HG03342 (cell line): ENCODE measurements at regions not wholly inside any gene's neighbourhood (a gene's known extent, or its start where the extent isn't known, plus 50 kb on each side); places are given as distances from the start of the nearest gene placed in this dataset.

Experiments
- ATAC-seq: cut with Tn5 transposase; IDR thresholded peaks from one replicate; pipeline ENCODE4 v1.9.1; 2021; ENCODE audit warnings: mild to moderate bottlenecking, moderate library complexity; ENCODE audit not compliant: unreplicated experiment

DNA sequence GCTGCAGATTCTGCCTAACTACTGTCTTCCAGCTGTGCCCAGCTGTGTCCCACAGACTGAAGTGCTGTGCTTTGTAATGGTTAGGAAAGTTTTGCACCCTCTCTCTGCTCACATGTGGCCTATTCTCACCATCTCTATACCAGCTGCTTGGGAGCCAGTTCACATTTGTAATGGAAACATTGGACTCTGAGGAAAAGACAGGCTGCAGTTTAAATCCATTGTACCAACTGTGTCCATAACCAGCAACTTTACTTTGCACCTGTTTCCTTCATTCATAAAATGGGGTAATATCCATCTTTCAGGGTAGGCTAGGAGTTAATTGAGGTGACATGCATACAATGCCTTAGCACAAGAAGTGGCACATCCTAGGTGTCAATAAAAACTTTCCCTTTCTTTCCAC, 344.0 kb downstream of the TNS1 start:
- no peak for ATAC-seq

DNA sequence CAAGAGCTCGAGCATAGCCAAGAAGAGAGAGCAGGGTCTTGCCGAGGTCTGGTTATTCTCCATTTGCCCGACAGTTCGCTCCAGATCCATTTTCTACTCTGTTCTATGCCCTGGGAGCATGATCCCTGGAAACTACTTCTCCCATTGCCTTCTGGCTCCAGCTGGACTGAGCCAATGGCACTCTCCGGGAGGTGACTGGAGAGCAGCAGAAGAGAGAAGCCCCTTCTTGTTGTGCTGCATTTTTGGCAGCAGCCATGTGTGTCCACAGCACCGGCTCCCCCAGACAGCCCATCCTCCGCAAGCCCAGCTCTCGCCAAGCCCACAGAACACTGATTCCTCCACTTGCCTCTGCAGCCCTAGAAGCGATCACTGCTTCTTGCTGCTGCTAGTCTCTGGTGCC, 345.5 kb downstream of the TNS1 start:
- no peak for ATAC-seq

DNA sequence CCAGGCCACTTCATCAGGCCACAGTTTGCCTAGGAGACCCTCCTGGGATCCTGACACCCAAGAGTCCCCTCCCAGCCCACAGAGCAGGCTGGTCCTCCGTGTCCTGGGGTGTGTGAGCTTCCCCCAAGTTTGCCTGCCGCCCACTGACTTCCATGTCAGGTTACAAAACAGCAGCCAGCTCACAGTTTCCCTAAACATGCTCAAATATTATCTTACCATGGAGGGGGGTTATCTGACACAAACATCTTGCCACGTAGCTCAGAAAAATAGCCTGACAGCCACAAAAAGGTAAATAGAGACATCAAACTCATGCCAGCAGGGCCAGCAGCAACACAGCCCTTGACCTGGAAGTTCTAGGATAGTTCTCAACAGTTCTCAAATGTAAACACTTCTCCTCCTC, 346.5 kb downstream of the TNS1 start:
- ATAC-seq: no peak

DNA sequence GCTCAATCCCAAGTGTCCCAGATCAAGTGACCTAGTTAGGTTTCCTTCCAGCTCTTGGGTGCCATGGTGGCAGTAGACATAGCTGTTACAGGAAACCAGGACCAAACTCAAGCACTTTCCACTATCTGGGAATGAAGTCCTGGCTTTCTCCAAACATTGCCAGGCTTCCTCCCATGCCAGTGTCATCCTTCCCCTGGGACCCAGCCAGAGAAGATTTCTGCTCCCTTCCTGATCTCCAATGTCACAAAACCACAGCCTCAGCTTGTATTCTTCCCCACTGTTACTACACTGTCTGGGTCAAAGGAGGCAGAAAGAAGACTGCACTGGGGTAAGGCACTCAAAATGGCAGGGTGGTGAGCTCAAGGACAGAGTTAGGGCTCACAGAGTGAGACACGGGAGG, 347.1 kb downstream of the TNS1 start:
- ATAC-seq: no peak

DNA sequence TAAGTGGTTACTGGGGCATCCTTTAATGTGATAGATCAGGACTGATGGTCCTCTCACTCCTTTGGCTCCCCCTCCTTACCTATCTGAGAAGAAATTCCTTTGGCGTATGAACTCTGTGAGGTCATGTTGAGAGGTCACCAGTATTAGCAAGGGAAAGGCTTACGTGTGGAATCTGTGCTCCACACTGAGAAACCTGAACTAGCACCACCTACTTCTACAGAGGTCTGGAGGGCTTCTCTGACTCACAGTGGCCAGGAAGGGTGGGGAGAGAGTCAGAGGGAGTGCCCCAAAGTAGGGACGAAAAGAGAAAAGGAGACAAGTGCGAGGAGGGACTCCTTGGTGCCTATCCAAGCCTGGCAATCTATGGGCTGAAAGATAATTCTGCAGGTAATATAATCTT, 348.6 kb downstream of the TNS1 start:
- no peak for ATAC-seq

DNA sequence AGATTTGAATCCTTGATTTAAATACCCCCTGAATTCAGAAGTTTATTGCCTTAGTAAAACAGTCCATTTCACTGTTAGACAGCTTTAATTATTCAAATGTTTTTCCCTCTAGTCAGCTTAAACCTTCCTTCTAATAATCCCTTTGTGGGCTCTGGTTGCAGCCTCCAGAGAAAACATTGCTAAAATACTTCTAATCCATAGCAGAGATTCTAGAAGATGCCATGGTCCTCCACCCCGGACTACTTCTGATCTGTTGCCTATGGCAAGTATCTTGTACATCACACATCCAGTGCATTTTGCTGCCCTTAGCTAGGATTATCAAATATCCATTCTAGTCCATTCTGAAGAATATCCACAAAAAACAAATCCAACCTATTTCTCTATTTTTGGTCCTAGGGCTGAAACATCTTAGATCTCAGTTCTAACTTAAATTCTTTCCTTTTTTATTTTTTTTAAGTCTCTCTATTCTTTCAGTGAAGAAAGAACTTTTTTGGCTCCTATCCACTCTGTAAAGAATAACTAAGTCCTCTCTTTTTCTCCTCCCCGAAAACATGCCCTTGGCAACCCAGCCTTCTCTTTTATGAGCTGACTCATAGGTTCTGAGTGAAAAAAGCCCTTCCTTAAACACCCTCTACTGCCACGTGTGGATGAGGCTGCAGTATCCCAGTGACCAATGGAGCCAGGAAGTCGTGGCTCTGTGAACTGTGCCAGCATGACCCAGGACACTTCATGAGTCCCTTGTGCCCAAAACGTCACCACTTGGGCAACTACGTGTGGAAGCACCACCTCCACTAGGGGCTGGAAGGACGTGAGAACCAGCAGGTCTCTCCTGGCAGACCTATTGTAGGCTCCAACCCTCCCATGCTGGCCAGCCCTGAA, 349.8 kb downstream of the TNS1 start:
- no peak for ATAC-seq

DNA sequence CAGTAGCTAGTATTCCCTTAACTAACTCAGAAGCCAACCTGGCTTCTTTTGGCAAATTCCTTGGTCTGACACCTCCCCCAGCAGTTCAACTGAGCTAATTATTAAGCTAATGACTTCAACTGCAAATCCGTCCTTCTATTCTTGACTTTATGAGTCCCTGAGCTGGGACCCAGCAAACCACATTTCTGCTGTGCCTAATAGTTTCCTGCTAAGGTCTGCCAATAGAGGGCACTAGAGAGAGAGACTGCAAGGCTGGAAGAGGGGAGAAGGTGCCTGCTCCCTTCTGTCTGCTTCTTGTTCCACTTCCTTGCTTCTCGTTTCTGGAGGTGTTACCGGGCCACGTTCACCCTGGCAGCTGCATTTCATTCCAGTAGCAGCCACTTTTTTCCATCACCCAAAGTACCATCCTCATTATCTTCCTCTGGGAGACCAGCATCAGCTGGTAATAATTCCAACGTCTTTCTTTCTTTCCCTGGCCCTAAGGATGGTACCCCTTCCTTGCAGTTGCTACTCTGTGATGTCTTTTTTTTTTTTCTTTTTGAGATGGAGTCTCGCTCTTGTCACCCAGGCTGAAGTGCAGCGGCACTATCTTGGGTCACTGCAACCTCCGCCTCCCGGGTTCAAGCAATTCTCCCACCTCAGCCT, 352.0 kb downstream of the TNS1 start:
- ATAC-seq: peak; percentile 77

DNA sequence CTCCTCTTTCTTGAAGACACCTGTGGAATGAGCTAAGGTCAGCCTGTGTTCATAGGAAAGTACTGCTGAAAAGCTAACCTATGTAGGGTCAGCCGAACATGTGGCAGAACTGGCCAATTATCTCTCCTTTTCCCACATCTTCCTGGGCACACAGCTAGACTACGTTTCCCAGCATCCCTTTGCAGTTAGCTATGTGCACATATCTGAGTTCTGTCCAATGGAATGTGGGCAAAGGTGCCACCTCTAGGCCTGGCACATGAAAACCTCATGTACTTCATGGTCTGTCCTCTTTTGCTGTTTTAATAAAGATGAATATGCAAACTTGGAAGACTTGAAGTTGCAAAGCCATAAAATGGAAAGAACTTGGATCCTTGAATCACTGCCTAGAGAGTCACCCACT, 352.6 kb downstream of the TNS1 start:
- ATAC-seq: no peak

DNA sequence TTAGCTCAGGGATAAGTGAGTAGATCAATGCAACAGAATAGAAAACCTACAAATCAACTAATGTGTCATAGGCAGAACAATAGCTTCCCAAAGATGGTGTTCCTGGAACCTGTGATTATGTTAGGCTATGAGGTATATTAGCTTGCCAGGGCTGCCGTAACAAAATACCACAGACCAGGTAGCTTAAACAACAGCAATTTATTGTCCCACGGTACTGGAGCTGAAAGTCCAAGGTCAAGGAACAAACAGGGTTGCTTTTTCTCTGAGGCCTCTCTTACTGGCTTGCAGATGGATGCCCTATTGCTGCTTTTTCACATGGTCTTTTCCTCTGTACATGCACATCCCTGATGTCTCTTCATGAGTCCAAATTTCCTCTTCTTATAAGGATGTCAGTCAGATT, 354.9 kb downstream of the TNS1 start:
- ATAC-seq: no peak

DNA sequence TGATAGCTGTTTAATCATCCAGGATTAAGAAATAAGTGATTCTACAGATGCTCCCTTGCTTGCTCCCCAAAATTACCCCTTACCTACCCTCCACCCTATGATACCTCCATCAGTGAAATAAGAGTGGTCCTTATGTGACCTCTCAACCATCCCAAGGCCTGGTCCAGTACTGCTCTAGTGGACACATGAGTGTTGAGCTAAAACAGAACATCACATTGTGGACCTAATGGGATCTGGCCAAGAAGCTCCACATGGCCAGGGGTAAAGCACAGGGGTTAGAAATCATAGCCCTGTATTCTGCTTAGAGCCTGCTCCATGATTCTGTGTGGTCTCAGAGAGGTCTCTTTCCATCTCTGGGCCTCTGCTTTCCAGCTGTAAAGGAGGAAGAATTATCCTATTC, 355.6 kb downstream of the TNS1 start:
- ATAC-seq: no peak

DNA sequence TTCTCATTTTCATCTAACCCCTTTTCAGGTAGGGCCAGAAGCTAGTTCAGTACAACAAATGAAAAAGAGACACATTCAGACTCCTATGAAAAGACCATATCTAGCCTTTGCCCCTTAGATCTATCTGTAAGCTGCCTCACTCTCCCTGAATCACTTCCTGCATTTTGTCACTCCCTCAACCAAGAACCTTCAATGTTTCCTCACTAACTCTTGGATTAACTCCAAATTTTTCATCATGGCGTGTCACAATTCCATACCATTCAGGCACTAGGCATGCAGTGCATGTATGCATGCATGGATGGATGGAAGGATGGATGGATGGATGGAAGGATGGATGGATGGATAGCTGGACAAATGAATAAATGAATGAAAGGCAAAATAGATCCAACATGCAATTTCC, 356.9 kb downstream of the TNS1 start:
- no peak for ATAC-seq

DNA sequence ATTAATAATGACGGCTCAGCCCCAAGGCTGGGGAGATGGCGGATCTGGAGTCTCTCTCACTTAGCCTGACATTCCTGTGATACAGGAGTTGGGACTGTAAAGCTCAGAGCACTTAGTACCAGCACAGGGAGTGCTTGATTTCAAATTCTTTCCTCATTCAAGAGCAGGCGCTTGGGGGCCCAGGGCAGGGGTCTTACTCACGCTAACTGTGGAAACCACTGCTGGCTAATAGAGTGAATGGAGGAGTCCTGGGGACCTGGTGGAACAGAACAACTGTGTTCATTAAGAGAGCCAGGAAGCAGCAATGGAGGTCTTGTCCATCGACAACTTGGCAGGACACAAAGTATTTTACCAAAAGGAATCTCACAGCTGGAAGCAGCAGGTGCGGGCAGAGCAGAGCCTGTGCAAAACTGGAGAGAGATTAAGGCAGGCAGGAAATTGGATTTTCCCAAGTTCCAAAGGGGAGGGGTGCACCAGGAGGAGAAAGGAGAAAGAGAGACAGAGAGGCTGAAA, 358.9 kb downstream of the TNS1 start:
- ATAC-seq: no peak

DNA sequence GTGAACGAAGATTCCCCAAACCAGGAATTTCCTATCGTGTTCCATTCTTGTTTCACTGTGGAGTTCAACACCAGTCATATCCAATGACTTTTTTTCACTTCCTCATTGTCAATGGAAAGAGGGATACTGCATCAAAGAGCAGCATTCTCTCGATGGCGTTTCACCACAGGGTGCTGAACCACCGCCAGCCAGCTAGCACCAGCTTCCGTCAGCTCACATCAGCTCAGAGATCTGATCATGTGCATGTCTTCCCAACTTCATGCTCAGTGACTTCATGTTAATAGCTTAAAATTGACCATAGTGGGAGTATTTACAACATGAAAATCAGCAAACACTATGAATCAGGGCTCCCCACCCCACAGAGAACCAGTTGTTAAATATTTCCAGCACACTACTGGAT, 359.9 kb downstream of the TNS1 start:
- ATAC-seq: no peak

DNA sequence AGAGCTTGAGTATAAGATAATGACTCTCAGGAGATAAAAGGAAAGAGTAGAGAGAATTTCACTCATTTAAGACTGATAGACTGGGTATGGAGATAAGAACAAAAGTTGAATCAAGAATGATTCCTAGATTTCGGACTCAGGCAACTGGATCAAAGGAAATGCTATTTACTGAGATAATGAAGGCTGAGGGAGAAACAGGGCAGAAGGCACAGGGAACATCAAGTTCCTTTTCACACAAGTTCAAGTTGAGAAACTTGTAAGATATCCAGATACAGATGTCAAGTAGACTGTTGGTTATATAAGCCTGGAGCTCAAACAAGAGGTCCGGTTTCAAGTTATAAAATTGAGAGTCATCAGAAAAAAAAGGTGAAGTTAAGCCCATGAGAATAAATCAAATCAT, 360.8 kb downstream of the TNS1 start:
- ATAC-seq: no peak

DNA sequence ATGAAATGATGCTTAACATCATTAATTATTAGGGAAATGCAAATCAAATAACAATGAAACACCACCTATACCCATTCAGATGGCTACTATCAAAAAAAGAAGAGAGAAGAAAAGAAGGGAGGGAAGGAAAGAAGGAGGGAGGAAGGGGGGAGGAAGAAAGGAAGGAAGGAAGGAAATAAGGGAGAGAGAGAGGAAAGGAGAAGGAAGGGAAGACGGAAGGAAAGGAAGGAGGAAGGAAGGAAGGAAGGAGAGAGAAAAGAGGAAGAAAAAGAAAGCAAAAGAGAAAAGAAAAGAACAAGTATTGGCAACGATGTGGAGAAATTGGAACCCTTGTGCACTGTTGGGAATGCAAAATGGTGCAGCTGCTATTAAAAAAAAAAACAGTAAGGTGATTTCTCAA, 363.3 kb downstream of the TNS1 start:
- ATAC-seq: no peak

DNA sequence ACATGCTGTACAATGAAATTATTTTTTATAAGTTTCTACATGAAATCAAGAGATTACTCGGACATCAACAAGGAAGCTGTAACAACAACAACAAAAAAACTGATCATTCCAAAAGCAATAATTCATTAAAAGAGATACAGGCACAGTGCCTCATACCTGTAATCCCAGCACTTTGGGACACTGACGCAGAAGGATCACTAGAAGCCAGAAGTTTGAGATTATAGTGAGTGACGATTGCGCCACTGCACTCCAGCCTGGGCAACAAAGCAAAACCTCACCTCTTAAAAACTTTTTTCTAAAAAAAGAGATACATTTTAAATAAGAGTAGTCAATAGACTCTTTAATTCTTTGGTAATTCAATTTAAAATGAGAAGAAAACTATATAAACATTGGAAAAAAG, 364.3 kb downstream of the TNS1 start:
- no peak for ATAC-seq

DNA sequence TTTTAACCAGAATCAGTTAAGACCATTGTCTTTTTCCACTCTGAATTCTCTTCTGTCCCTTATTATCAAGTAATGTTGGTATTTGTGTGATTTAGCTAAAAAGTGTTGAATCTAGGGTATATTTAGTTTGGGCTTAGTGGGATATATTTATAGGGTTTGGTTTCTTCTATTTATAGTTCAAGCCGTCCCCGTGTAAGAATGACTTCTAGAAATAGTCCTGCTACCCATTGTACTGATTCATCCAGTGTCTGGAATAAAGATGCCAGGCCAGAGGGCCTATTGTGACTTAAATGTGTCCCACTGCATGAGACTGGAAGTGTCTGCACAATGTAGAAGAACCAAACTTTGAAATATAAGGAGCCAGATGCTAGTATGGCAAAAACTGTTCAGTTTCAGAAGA, 364.8 kb downstream of the TNS1 start:
- ATAC-seq: no peak

DNA sequence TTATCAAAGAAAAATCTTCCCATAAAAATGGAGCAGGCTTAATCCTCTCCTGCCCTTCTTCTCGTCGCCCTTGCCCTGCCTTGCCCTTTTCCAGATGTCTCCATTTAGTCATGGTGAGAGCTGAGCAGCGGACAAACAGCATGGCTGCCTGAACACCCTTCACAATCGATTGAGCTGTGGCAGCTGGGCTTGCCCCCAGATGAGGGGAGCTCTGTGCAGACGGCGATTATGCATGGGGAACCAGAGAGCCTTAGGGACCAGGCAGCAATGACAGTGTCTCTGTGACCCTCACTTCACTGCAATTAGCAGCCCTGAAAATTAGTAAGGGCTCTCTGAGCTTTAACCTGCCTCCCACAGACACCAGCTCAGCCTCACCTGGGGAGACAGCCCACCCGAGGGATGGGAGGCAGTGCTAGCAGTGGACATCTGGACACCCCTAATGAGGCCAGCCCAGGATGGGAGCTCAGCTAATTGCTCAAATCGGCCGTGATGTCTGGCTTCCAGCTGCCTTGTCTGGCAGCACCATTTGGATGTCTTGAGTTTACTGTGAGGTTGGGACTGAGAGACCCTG, 365.7 kb downstream of the TNS1 start:
- no peak for ATAC-seq

DNA sequence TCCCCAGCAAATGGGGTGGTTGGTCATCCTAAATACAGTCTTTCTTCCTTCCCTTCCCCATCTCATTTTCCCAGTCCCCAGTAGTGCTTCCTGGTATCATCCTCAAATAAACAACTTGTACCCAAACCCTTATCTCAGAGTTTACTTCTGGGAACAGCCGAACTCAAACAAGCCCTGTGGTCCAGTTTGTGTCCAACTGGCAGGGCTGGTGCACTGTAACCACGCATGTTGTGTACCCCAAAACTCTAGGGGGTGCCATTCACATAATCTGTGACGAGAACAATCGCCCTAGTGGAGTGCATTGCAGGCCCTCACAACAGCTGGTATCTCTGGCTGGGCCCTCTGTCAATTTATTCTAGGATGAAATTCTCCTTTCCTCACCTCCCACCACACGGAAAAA, 366.2 kb downstream of the TNS1 start:
- no peak for ATAC-seq

DNA sequence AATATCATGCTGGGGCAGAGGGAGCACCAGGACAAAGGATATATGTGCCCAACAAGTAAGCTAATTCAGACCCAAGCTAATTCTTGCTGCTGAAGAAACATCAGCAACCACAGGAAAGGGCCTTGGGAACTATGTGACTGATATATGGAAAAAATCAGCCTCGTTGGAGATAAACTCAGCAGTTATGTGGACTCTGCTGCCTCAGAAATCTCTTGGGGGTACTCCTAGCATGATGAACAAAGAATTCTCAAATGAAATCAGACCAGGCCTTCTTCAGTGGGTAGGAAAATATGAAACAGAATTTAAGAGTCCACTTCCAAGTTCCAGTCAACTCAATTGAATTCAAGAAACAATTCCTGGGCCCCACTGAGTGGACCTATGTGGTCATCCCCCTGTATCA, 367.9 kb downstream of the TNS1 start:
- ATAC-seq: no peak

DNA sequence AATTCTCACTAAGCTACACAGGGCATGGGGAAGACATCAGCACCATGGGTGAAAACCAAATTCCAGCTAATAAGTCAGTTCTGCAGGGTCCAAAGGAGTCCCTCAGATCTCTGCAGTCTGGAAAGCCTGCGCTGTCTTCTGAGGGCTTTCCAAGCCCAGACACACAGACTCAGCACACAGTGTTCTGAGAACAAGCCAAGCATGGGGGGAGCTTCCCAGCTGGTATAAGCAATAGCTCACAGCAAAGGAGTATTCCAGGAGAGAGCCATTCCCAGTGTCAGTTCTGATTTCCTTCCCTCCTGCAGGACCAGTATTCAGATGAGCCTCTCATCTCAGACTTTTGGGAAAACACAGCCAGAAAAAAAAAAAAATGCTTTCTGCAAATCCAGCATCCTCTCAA, 370.8 kb downstream of the TNS1 start:
- ATAC-seq: no peak

DNA sequence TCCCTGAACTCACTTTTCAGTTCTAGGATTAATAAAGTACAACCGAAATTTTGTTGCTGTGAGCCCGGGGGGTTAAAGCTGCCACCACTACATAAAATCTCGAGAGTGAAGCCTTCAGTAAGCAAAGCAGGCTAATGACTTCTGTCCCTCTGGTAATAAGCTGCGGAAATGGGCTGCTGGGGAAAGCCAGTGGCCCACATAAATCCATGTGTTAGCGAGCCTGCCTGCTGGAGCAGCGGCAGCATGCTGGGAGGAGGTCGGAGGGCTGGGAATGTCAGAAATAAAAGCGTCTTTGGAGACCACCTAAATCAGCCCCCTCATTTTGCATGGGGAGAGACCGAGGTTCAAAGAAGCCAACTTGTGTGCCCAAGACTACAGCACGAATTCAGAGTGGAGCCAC, 371.7 kb downstream of the TNS1 start:
- no peak for ATAC-seq
